ENCODE measurements at regions not wholly inside any gene's neighbourhood (a gene's known extent, or its start where the extent isn't known, plus 50 kb on each side); places are given as distances from the start of the nearest gene placed in this dataset.

- Histone ChIP-seq H3K36me3 (ENCODE audit: control insufficient read depth, insufficient read depth, low read length) (no peaks in the 10 kb centered on the region), H3K4me1 (ENCODE audit: control insufficient read depth, insufficient read depth, low read length) (no peaks in the 10 kb centered on the region), H3K4me3 (ENCODE audit: low read length) (no peak overlapping the region), H3K27me3 (ENCODE audit: control insufficient read depth, insufficient read depth, low read length) (peaks cover 2% of the 10 kb centered on the region), H3K27ac (ENCODE audit: low read length) (no peak overlapping the region), H3K9me3 (ENCODE audit: control insufficient read depth, insufficient read depth, low read length) (no peaks in the 10 kb centered on the region)
- Mint-ChIP-seq H3K4me3 (no peak overlapping the region), H3K9me3 (no peaks in the 10 kb centered on the region), H3K36me3 (no peaks in the 10 kb centered on the region), H3K27me3 (ENCODE audit: low read depth in 2 of 2) (peaks cover 16 to 22% of the 10 kb centered on the region in 2 donors), H3K27ac (no peak overlapping the region), H3K4me1 (no peaks in the 10 kb centered on the region)
- ATAC-seq (no peak), DNase-seq (no peak)
- no peak for TF ChIP-seq CTCF (IDR thresholded peaks at IDR 0.05)
- intact Hi-C loops (cut with micrococcal nuclease), result no loop called here
- 26% methylated on average over 12 of the region's 13 CpGs for WGBS (ENCODE audit: insufficient coverage)
Measured at GRCh38 chr14:104254735-104255400, 116.5 kb downstream of the KIF26A start.

GRCh38 chr14:104256025-104256424, 117.6 kb downstream of the KIF26A start:
- Histone ChIP-seq H3K27ac (ENCODE audit: low read length) (no peak overlapping the region), H3K36me3 (ENCODE audit: control insufficient read depth, insufficient read depth, low read length) (no peaks in the 10 kb centered on the region), H3K4me1 (ENCODE audit: control insufficient read depth, insufficient read depth, low read length) (no peaks in the 10 kb centered on the region), H3K27me3 (ENCODE audit: control insufficient read depth, insufficient read depth, low read length) (peaks cover 2% of the 10 kb centered on the region), H3K9me3 (ENCODE audit: control insufficient read depth, insufficient read depth, low read length) (no peaks in the 10 kb centered on the region), H3K4me3 (ENCODE audit: low read length) (no peak overlapping the region)
- H3K36me3 Mint-ChIP-seq, result no peaks in the 10 kb centered on the region
- no peak for TF ChIP-seq CTCF (IDR thresholded peaks at IDR 0.05)
- intact Hi-C loops (cut with micrococcal nuclease), result no loop called here
- peaks cover 20 to 22% of the 10 kb centered on the region in 2 donors for H3K27me3 Mint-ChIP-seq (ENCODE audit: low read depth in 2 of 2)
- DNase-seq (no peak), ATAC-seq (no peak)
- H3K4me3 Mint-ChIP-seq, result no peak overlapping the region
- H3K27ac Mint-ChIP-seq, result no peak overlapping the region
- no peaks in the 10 kb centered on the region for H3K9me3 Mint-ChIP-seq
- no peaks in the 10 kb centered on the region for H3K4me1 Mint-ChIP-seq
- 83% methylated on average over 2 of the region's 2 CpGs for WGBS (ENCODE audit: insufficient coverage)

- ATAC-seq (no peak), DNase-seq (peak in 1 of 2 donors; percentile 13)
- no peaks in the 10 kb centered on the region for H3K9me3 Mint-ChIP-seq
- no peak overlapping the region for H3K27ac Mint-ChIP-seq
- 78% methylated on average over 16 of the region's 16 CpGs for WGBS (ENCODE audit: insufficient coverage)
- TF ChIP-seq CTCF (IDR thresholded peaks at IDR 0.05), result no peak
- no peaks in the 10 kb centered on the region for H3K36me3 ChIP-seq (ENCODE audit: control insufficient read depth, insufficient read depth, low read length)
- no peaks in the 10 kb centered on the region for H3K9me3 ChIP-seq (ENCODE audit: control insufficient read depth, insufficient read depth, low read length)
- H3K4me3 Mint-ChIP-seq, result no peak overlapping the region
- no peak overlapping the region for H3K27ac ChIP-seq (ENCODE audit: low read length)
- H3K27me3 Mint-ChIP-seq (ENCODE audit: low read depth in 2 of 2), result peaks cover 6 to 10% of the 10 kb centered on the region in 2 donors
- H3K36me3 Mint-ChIP-seq, result no peaks in the 10 kb centered on the region
- H3K27me3 ChIP-seq (ENCODE audit: control insufficient read depth, insufficient read depth, low read length), result no peaks in the 10 kb centered on the region
- H3K4me3 ChIP-seq (ENCODE audit: low read length), result no peak overlapping the region
- intact Hi-C loops (cut with micrococcal nuclease), result no loop called here
- no peaks in the 10 kb centered on the region for H3K4me1 ChIP-seq (ENCODE audit: control insufficient read depth, insufficient read depth, low read length)
- no peaks in the 10 kb centered on the region for H3K4me1 Mint-ChIP-seq
Measured at GRCh38 chr14:104262515-104263514, 124.4 kb downstream of the KIF26A start.
